ENCODE measurements at regions not wholly inside any gene's neighbourhood (a gene's known extent, or its start where the extent isn't known, plus 50 kb on each side); places are given as distances from the start of the nearest gene placed in this dataset.
"Not testable (repeated sequence)": the region's sequence is repeated elsewhere in the genome, so short reads cannot be mapped to it uniquely, and the experiment has no call there.

DNA sequence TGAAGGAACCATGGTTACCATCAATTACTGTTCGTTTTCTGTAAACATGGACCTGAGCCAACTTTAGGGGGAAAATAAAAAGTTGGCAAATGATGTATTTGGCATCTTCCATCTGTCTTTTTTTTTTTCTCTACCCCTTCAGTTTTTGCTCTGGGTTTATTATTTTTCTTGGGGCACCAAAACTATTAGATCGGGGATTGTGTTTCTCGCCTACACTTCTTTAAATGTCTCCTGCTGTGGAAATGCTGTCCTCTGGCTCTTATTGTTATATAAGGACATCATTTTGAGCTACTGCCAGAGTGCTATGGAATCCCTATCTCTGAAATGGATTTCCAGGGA, 234.0 kb upstream of the SLIT2 start:
- Histone ChIP-seq H3K36me3 (replicated peaks in 1 of 2; ENCODE audit: insufficient read depth in 1 of 2, low read depth in 2 of 2) (no peaks in the 10 kb centered on the region), H3K9me3 (no peaks in the 10 kb centered on the region), H3K4me3 (no peak overlapping the region), H3K27ac (no peak overlapping the region), H3K4me1 (no peaks in the 10 kb centered on the region), H3K27me3 (no peaks in the 10 kb centered on the region)
- DNase-seq (no peak), ATAC-seq (no peak)
- 55 to 64% methylated on average over 3 of the region's 3 CpGs for WGBS, 2 donors
- intact Hi-C loops (cut with DNase I), result no loop called here
- TF ChIP-seq, protein P1, sequence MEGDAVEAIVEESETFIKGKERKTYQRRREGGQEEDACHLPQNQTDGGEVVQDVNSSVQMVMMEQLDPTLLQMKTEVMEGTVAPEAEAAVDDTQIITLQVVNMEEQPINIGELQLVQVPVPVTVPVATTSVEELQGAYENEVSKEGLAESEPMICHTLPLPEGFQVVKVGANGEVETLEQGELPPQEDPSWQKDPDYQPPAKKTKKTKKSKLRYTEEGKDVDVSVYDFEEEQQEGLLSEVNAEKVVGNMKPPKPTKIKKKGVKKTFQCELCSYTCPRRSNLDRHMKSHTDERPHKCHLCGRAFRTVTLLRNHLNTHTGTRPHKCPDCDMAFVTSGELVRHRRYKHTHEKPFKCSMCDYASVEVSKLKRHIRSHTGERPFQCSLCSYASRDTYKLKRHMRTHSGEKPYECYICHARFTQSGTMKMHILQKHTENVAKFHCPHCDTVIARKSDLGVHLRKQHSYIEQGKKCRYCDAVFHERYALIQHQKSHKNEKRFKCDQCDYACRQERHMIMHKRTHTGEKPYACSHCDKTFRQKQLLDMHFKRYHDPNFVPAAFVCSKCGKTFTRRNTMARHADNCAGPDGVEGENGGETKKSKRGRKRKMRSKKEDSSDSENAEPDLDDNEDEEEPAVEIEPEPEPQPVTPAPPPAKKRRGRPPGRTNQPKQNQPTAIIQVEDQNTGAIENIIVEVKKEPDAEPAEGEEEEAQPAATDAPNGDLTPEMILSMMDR (IDR thresholded peaks at IDR 0.05), result no peak
- no peak for TF ChIP-seq POLR2A (IDR thresholded peaks at IDR 0.05)

- DNase-seq, result no peak
Observed at GRCh38 chr4:20017070-20017776, 234.5 kb upstream of the SLIT2 start.

GRCh38 chr4:20015636-20016224, 236.0 kb upstream of the SLIT2 start:
- H3K4me3 ChIP-seq, result no peak overlapping the region
- DNase-seq (no peak), ATAC-seq (no peak)
- H3K27me3 ChIP-seq, result no peaks in the 10 kb centered on the region
- TF ChIP-seq, protein P1 (IDR thresholded peaks at IDR 0.05), result no peak
- TF ChIP-seq POLR2A (IDR thresholded peaks at IDR 0.05), result no peak
- H3K36me3 ChIP-seq (replicated peaks in 1 of 2; ENCODE audit: insufficient read depth in 1 of 2, low read depth in 2 of 2), result no peaks in the 10 kb centered on the region
- intact Hi-C loops (cut with DNase I), result no loop called here
- no peak overlapping the region for H3K27ac ChIP-seq
- 26 to 34% methylated on average over 4 of the region's 4 CpGs for WGBS, 2 donors
- H3K9me3 ChIP-seq, result no peaks in the 10 kb centered on the region
- no peaks in the 10 kb centered on the region for H3K4me1 ChIP-seq

More at GRCh38 chr4:20017070-20017776, 234.5 kb upstream of the SLIT2 start:
- Histone ChIP-seq H3K9me3 (no peaks in the 10 kb centered on the region), H3K4me3 (no peak overlapping the region), H3K4me1 (no peaks in the 10 kb centered on the region), H3K27me3 (no peaks in the 10 kb centered on the region), H3K36me3 (replicated peaks in 1 of 2; ENCODE audit: insufficient read depth in 1 of 2, low read depth in 2 of 2) (no peaks in the 10 kb centered on the region), H3K27ac (no peak overlapping the region)
- intact Hi-C loops (cut with DNase I), result no loop called here
- WGBS, 2 donors, result 11 to 19% methylated on average over 1 of the region's 1 CpG
- no peak for ATAC-seq
- TF ChIP-seq, protein P1 (IDR thresholded peaks at IDR 0.05), result no peak
- no peak for TF ChIP-seq POLR2A (IDR thresholded peaks at IDR 0.05)

- H3K27me3 ChIP-seq; DNase-seq; H3K4me3 ChIP-seq; ATAC-seq; intact Hi-C loops (cut with DNase I); H3K9me3 ChIP-seq; H3K27ac ChIP-seq; H3K4me1 ChIP-seq; H3K36me3 ChIP-seq (replicated peaks in 1 of 2; ENCODE audit: insufficient read depth in 1 of 2, low read depth in 2 of 2): not testable (repeated sequence)
- WGBS, 2 donors, result 77 to 81% methylated on average over 17 to 40 of the region's 52 CpGs
Observed at GRCh38 chr4:20003836-20004558, 247.7 kb upstream of the SLIT2 start.

DNA sequence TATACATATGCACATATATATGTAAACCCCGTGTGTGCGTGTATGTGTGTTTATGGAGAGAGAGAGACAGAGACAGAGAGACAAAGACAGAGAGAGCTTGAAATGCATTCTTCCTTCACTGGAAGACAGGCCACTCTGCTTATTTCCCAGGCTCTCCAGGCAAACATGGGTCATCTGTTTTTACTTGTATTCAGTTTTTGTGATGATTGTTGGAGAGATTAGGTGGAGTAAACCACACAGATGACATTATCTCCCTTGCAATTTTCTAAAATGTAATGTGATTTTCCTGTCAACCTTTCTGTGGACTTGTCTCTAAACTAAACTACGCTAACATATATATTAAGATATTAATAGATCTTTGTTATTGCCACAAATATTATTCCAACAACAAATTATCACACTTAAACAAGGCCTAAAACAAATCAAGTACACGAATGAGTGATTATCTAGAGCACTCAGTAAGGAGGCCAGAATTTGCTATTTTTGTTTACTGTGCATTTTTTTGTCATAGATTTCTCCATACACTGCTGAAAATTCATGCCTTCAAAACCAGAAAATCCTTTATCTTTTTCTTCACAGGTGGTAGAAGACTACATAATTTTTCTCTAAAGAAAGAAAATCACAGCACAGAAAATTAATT, 251.8 kb upstream of the SLIT2 start:
- Histone ChIP-seq H3K4me3 (no peak overlapping the region), H3K27ac (no peak overlapping the region), H3K27me3 (no peaks in the 10 kb centered on the region), H3K9me3 (no peaks in the 10 kb centered on the region), H3K4me1 (no peaks in the 10 kb centered on the region), H3K36me3 (replicated peaks in 1 of 2; ENCODE audit: insufficient read depth in 1 of 2, low read depth in 2 of 2) (no peaks in the 10 kb centered on the region)
- intact Hi-C loops (cut with DNase I), result no loop called here
- DNase-seq (no peak), ATAC-seq (no peak)
- no peak for TF ChIP-seq POLR2A (IDR thresholded peaks at IDR 0.05)
- TF ChIP-seq, protein P1 (IDR thresholded peaks at IDR 0.05), result no peak
- WGBS, 2 donors, result 60 to 67% methylated on average over 4 of the region's 4 CpGs
